LNCaP clone FGC (cell line): ENCODE measurements at regions not wholly inside any gene's neighbourhood (a gene's known extent, or its start where the extent isn't known, plus 50 kb on each side); places are given as distances from the start of the nearest gene placed in this dataset.

Experiments
- DNase-seq: peaks from one replicate; pipeline ENCODE4 v3.0.0-alpha.2; 2011; ENCODE audit warnings: low read depth
- H3K4me3 ChIP-seq: 2 replicates; pipeline ENCODE4 v1.5.1; 2011; ENCODE audit warnings: mild to moderate bottlenecking, low read depth, low read length, control low read depth
- TF ChIP-seq, protein P1 (sequence below): IDR thresholded peaks from 2 replicates; pipeline ENCODE4 v1.5.1; 2012; ENCODE audit warnings: mild to moderate bottlenecking; ENCODE audit not compliant: control insufficient read depth, insufficient read depth; ENCODE audit errors: extremely low read depth

DNA sequence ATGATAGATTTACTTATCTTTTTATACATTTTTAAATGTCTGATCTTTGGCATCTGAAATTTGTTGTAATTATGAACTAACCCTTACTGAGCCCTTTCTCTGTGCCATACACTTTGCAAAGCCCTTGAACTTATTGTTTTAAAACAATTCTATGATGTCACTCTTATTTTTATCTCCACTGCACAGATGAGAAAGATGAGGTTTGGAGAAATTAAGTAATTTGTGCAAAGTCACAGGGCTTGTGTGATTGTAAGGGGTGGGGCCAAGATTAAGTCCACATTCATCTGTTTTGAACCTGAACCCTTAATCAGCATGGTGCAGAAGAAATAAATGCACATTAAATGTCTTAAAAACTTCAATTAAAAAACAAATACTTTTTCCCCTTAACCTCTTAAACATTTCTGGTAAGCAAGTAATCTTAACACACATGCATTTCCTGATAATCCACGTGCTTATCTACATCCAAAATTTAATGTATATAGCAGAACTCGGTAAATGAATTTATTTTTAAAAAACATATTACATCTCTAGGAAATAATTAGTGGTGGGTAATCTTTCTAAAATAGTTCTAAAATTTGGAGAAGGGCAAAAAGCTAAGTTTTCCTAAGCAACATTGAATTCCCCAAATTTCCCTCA, 189.8 kb upstream of the TBC1D5 start:
- no peak for DNase-seq

DNA sequence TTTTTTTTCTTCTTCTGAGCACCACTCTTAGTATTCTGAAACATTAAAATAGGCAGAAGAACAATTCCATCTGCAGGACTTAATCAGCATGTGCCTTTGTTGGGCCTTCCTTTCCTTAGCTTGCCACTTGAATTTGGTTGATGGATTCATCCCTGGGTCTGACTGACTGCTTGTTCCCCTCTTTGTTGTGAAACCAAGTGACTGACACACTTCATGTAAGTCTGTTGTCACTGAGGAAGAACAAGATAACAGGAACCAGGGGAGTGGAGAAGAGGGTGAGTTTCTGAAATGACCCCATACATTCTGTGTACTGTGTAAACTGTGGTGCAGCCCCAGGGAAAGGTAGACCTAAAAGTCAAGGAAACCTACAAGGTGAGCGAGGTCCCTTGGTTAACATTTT, 188.7 kb upstream of the TBC1D5 start:
- TF ChIP-seq, protein P1, sequence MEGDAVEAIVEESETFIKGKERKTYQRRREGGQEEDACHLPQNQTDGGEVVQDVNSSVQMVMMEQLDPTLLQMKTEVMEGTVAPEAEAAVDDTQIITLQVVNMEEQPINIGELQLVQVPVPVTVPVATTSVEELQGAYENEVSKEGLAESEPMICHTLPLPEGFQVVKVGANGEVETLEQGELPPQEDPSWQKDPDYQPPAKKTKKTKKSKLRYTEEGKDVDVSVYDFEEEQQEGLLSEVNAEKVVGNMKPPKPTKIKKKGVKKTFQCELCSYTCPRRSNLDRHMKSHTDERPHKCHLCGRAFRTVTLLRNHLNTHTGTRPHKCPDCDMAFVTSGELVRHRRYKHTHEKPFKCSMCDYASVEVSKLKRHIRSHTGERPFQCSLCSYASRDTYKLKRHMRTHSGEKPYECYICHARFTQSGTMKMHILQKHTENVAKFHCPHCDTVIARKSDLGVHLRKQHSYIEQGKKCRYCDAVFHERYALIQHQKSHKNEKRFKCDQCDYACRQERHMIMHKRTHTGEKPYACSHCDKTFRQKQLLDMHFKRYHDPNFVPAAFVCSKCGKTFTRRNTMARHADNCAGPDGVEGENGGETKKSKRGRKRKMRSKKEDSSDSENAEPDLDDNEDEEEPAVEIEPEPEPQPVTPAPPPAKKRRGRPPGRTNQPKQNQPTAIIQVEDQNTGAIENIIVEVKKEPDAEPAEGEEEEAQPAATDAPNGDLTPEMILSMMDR, result no peak
- DNase-seq, result no peak
- H3K4me3 ChIP-seq, result no peak overlapping the region

More for the DNA sequence above, 189.8 kb upstream of the TBC1D5 start:
- H3K4me3 ChIP-seq, result no peak overlapping the region
- TF ChIP-seq, protein P1, result no peak

DNA sequence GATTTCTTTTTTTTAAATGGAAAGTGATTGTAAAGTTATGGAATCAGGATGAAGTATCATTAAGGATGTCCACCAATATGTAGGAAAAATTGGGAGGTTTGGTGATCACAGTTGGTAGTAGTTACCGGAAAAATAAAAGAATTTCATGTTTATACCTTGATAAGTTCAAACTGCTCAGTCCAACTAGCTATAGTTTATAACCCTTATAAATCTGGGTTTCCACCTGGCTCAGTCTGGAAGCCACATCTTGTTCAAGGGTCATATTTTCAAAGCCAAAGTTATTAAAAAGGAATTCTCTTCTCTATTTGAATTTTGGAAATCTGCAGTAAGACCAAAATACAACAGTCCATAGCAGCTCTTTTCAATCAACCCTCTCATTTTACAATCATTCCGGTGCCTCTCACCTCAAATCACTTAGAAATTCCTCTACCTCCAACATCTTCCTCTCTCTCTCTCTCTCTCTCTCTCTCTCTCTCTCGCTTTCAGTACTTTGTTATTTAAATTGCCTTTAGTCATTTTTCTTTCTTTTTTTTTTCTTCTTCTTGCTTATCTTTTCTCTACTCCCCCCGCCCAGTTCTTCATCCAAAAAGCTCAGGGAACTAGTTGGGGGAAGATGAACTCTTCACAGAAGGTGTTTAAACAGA, 186.2 kb upstream of the TBC1D5 start:
- TF ChIP-seq, protein P1, result no peak
- no peak for DNase-seq
- no peak overlapping the region for H3K4me3 ChIP-seq

DNA sequence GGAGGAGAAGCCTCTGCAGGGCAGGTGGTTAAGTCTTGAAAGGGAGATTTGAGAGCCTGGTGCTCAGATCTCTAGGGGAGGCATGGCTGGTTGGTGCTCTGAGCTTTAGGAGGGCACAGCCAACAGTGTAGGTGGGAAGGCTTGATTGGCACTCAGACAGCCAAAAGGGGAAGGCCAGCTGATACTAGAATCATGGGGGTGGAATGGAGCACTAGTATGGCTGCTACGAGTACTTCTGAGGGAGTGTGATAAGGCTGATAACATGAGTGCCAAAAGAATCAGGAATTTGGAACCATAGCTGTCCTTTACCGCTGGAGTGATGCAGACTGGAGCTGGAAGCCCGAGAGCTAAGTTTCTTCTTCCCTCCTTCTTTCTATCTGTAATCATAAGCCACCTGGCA, 184.6 kb upstream of the TBC1D5 start:
- TF ChIP-seq, protein P1, result no peak
- no peak overlapping the region for H3K4me3 ChIP-seq

DNA sequence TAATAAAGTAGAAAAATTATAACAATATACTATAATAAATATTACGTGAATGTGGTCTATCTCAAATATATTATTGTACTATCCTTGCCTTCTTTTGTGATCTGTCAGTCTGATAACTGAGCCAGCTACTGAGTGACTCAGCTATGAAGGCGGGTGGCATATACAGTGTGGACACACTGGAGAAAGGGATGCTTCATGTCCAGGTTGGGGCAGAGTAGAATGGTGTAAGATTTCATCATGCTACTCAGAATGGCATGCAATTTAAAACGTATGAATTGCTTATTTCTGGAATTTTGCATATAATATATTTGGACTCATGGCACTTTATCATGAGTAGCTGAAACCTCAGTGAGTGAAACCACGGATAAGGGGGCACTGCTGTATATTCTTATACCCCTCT, 172.9 kb upstream of the TBC1D5 start:
- no peak overlapping the region for H3K4me3 ChIP-seq
- DNase-seq, result no peak
- TF ChIP-seq, protein P1, result no peak

More for the DNA sequence above, 184.6 kb upstream of the TBC1D5 start:
- no peak for DNase-seq

DNA sequence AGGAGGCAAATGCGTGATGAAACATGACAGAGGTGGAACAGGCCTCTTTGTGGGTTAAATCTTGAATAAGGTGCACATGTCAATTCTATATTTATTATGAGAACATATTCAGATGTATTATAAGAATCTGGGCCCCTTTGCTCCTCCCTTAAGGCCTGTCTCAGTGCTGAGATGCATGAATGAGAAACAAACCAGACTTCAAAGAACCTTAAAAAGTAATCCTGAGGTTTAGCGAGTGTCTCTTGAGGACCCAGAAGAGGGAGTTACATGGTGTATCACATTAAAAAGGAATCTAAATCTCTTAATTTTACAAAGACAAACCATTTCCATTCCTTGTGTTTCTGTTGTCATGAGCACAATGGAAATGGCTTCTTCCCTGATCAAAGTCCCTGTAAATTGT, 170.9 kb upstream of the TBC1D5 start:
- no peak overlapping the region for H3K4me3 ChIP-seq
- DNase-seq, result no peak
- TF ChIP-seq, protein P1, result no peak
